HFFc6 (cell line): ENCODE measurements at regions not wholly inside any gene's neighbourhood (a gene's known extent, or its start where the extent isn't known, plus 50 kb on each side); places are given as distances from the start of the nearest gene placed in this dataset.

Experiments
- DNase-seq: peaks from one replicate; pipeline ENCODE4 v3.0.0-alpha.2; 2018
- H3K27ac Mint-ChIP-seq: 2 replicates; pipeline ENCODE4 v1.8.0; 2020; ENCODE audit warnings: mild to moderate bottlenecking, mixed read lengths
- H3K27me3 Mint-ChIP-seq: 2 replicates; pipeline ENCODE4 v1.8.0; 2021; ENCODE audit warnings: mild to moderate bottlenecking, moderate library complexity, mixed read lengths; ENCODE audit not compliant: insufficient read depth
- H3K36me3 Mint-ChIP-seq: 2 replicates; pipeline ENCODE4 v1.8.0; 2021; ENCODE audit warnings: low read depth, mixed read lengths
- H3K4me1 Mint-ChIP-seq: 2 replicates; pipeline ENCODE4 v1.8.0; 2020; ENCODE audit warnings: low read depth, mixed read lengths
- H3K4me3 Mint-ChIP-seq: 2 replicates; pipeline ENCODE4 v1.8.0; 2020; ENCODE audit warnings: mild to moderate bottlenecking, moderate library complexity, mixed read lengths
- H3K9me3 Mint-ChIP-seq: 2 replicates; pipeline ENCODE4 v1.8.0; 2020; ENCODE audit warnings: mild to moderate bottlenecking, mixed read lengths
- CTCF ChIP-seq: fragments of 200-600 bp; sonication (generic); IDR thresholded peaks from 2 replicates; pipeline ENCODE4 v1.5.0; 2021; ENCODE audit warnings: antibody characterized with exemption, mild to moderate bottlenecking

- H3K4me1 Mint-ChIP-seq: no peaks in the 10 kb centered on the region
- no peaks in the 10 kb centered on the region for H3K9me3 Mint-ChIP-seq
- no peak overlapping the region for H3K4me3 Mint-ChIP-seq
- TF ChIP-seq CTCF: no peak
- no peaks in the 10 kb centered on the region for H3K36me3 Mint-ChIP-seq
- peaks cover 3% of the 10 kb centered on the region; the same call in 1 of the 2 replicates for H3K27me3 Mint-ChIP-seq
- no peak for DNase-seq
- no peak overlapping the region for H3K27ac Mint-ChIP-seq
These were observed 124.6 kb downstream of the SINHCAF start for GRCh38 chr12:31201382-31201781.

GRCh38 chr12:31203261-31203660, 122.7 kb downstream of the SINHCAF start:
- no peak overlapping the region for H3K4me3 Mint-ChIP-seq
- DNase-seq: no peak
- no peaks in the 10 kb centered on the region for H3K36me3 Mint-ChIP-seq
- no peak for TF ChIP-seq CTCF
- H3K27me3 Mint-ChIP-seq: peaks cover 7% of the 10 kb centered on the region; the same call in 1 of the 2 replicates
- H3K4me1 Mint-ChIP-seq: no peaks in the 10 kb centered on the region
- no peaks in the 10 kb centered on the region for H3K9me3 Mint-ChIP-seq
- no peak overlapping the region for H3K27ac Mint-ChIP-seq

- Mint-ChIP-seq H3K4me1 (no peaks in the 10 kb centered on the region), H3K27me3 (peaks cover 7% of the 10 kb centered on the region; the same call in 1 of the 2 replicates), H3K4me3 (no peak overlapping the region), H3K36me3 (no peaks in the 10 kb centered on the region), H3K9me3 (no peaks in the 10 kb centered on the region), H3K27ac (no peak overlapping the region)
- DNase-seq: no peak
- TF ChIP-seq CTCF: no peak
These were observed 120.9 kb downstream of the SINHCAF start for GRCh38 chr12:31205054-31205453.

DNA sequence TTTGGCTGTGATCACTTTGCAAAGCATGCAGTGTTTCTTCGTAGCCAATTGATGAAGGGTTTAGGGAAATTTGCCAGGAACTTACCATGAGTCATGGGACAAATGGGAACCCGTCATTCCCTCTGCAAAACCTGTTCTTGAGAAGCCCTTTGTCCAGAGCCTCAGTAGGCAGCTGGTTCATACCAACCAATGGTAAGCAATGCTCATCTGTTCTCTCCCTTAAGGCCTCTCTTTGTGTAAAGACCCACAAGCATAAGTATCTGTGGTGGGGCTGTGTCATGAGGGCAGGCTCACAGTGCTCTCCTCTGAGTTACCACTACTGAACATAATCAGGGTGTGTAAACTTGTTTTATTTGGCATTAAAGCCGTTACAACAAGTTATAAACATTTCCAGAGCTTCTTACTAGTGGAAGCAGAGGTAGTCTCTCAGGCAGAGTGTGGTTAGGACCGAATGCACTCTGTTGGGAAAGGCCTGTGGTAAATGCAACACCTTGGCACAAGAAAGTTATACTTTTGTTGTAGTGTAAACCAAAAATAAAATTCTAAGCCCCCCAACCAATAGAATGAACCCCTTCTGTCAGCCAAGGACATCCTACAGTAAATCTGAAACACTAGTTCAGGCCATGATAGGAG, 119.8 kb downstream of the SINHCAF start:
- peaks cover 7% of the 10 kb centered on the region; the same call in 1 of the 2 replicates for H3K27me3 Mint-ChIP-seq
- no peak overlapping the region for H3K27ac Mint-ChIP-seq

DNA sequence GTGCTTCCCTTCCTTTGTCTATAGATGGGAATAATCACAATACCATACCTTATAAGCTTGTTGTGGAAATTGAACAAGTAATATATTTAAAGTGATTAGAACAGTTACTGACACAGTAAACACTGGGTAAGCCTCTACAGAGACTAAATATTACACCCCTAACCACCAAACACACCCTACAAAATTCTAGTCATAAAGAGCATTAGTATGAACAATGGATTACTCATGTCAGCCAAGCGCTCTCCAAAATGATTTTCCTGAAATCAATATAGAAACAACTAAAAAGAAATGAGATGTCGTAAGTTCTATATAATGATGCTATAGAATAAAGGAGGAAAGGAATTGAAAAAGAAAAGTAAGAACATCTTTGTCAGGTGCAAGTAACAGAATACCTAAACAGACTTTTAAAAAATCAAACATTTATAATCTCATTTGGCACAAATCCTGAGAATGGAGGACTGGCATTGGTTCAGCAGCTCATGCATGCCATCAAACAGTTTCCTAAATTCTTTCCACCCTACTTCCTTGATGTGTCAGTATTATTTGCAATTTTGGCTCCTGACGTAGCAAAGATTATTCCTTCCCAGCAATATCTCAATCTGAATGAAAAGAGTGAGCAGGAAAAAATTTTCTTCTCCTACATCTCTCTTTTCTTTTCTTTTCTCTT, 118.0 kb downstream of the SINHCAF start:
- no peaks in the 10 kb centered on the region for H3K9me3 Mint-ChIP-seq
- TF ChIP-seq CTCF: no peak
- H3K4me1 Mint-ChIP-seq: no peaks in the 10 kb centered on the region
- DNase-seq: no peak
- no peak overlapping the region for H3K27ac Mint-ChIP-seq
- no peaks in the 10 kb centered on the region for H3K36me3 Mint-ChIP-seq
- peaks cover 7% of the 10 kb centered on the region; the same call in 1 of the 2 replicates for H3K27me3 Mint-ChIP-seq
- H3K4me3 Mint-ChIP-seq: no peak overlapping the region

More for the DNA sequence above, 119.8 kb downstream of the SINHCAF start:
- H3K36me3 Mint-ChIP-seq: no peaks in the 10 kb centered on the region
- no peak for TF ChIP-seq CTCF
- H3K4me1 Mint-ChIP-seq: no peaks in the 10 kb centered on the region
- no peak overlapping the region for H3K4me3 Mint-ChIP-seq
- DNase-seq: no peak
- no peaks in the 10 kb centered on the region for H3K9me3 Mint-ChIP-seq
